ENCODE measurements at regions not wholly inside any gene's neighbourhood (a gene's known extent, or its start where the extent isn't known, plus 50 kb on each side); places are given as distances from the start of the nearest gene placed in this dataset.

DNA sequence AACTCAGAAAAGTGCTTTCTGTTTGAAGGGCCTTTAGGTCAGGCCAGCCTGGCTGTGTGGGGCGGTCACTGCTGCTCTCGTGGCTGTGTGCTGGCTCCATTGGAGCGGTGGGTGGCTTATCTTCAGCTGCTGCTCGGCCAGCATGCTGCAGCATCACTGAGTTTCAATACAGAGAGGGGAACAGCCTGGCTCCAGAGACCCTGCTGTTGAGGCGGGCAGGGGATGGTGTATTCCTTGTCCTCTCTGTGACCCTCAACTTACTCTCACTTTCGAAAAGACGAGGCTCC, 248.5 kb upstream of the ONECUT1 start:
- Histone ChIP-seq H3K36me3 (replicated peaks in 1 of 2; ENCODE audit: control insufficient read depth in 1 of 2, insufficient read depth in 2 of 2, low read length in 2 of 2) (no peaks in the 10 kb centered on the region), H3K4me2 (replicated peaks; ENCODE audit: extremely low read depth, low read length, poor library complexity, severe bottlenecking) (no peak overlapping the region), H3K9me3 (replicated peaks in 1 of 2; ENCODE audit: control insufficient read depth in 1 of 2, insufficient read depth in 1 of 2, low read length in 2 of 2) (peaks cover 0 to 6% of the 10 kb centered on the region in 2 donors), H3K27me3 (ENCODE audit: control insufficient read depth in 2 of 2, insufficient read depth in 2 of 2, low read length in 2 of 2) (no peaks in the 10 kb centered on the region), H3K4me3 (replicated peaks in 1 of 3; ENCODE audit: low read depth in 2 of 3, low read length in 3 of 3) (no peak overlapping the region), H4K20me1 (ENCODE audit: insufficient read depth, low read length) (no peaks in the 10 kb centered on the region), H3K4me1 (ENCODE audit: control insufficient read depth in 1 of 2, insufficient read depth in 2 of 2, low read length in 2 of 2) (no peaks in the 10 kb centered on the region), H2AFZ (ENCODE audit: insufficient read depth, low read depth, low read length, poor library complexity, severe bottlenecking) (no peak overlapping the region), H3K79me2 (ENCODE audit: insufficient read depth, low read length) (no peaks in the 10 kb centered on the region), H3K27ac (ENCODE audit: low read depth in 1 of 2, low read length in 2 of 2) (no peak overlapping the region), H3K9ac (ENCODE audit: insufficient read depth, low read length, poor library complexity, severe bottlenecking) (no peak overlapping the region)
- H3K4me1 Mint-ChIP-seq, result no peaks in the 10 kb centered on the region
- H3K9me3 Mint-ChIP-seq, result peaks cover 0 to 10% (median 3%) of the 10 kb centered on the region in 7 donors
- H3K4me3 Mint-ChIP-seq, result no peak overlapping the region
- no peak for DNase-seq
- intact Hi-C loops (cut with micrococcal nuclease), result no loop called here
- TF ChIP-seq, protein P1, sequence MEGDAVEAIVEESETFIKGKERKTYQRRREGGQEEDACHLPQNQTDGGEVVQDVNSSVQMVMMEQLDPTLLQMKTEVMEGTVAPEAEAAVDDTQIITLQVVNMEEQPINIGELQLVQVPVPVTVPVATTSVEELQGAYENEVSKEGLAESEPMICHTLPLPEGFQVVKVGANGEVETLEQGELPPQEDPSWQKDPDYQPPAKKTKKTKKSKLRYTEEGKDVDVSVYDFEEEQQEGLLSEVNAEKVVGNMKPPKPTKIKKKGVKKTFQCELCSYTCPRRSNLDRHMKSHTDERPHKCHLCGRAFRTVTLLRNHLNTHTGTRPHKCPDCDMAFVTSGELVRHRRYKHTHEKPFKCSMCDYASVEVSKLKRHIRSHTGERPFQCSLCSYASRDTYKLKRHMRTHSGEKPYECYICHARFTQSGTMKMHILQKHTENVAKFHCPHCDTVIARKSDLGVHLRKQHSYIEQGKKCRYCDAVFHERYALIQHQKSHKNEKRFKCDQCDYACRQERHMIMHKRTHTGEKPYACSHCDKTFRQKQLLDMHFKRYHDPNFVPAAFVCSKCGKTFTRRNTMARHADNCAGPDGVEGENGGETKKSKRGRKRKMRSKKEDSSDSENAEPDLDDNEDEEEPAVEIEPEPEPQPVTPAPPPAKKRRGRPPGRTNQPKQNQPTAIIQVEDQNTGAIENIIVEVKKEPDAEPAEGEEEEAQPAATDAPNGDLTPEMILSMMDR (IDR thresholded peaks at IDR 0.05), result no peak
- no peaks in the 10 kb centered on the region for H3K36me3 Mint-ChIP-seq
- H3K27me3 Mint-ChIP-seq (ENCODE audit: low read depth in 3 of 3), result peaks cover 0 to 3% (median 0%) of the 10 kb centered on the region in 3 donors
- 66% methylated on average over 4 of the region's 7 CpGs for WGBS (ENCODE audit: insufficient coverage)
- H3K27ac Mint-ChIP-seq, result peak overlapping the region in 1 of 7 donors; percentile 41

GRCh38 chr15:53037904-53038654, 247.9 kb upstream of the ONECUT1 start:
- Histone ChIP-seq H3K27ac (ENCODE audit: low read depth in 1 of 2, low read length in 2 of 2) (no peak overlapping the region), H3K4me3 (replicated peaks in 1 of 3; ENCODE audit: low read depth in 2 of 3, low read length in 3 of 3) (no peak overlapping the region), H3K9ac (ENCODE audit: insufficient read depth, low read length, poor library complexity, severe bottlenecking) (no peak overlapping the region), H3K27me3 (ENCODE audit: control insufficient read depth in 2 of 2, insufficient read depth in 2 of 2, low read length in 2 of 2) (no peaks in the 10 kb centered on the region), H3K9me3 (replicated peaks in 1 of 2; ENCODE audit: control insufficient read depth in 1 of 2, insufficient read depth in 1 of 2, low read length in 2 of 2) (peaks cover 0 to 6% of the 10 kb centered on the region in 2 donors), H2AFZ (ENCODE audit: insufficient read depth, low read depth, low read length, poor library complexity, severe bottlenecking) (no peak overlapping the region), H4K20me1 (ENCODE audit: insufficient read depth, low read length) (no peaks in the 10 kb centered on the region), H3K4me1 (ENCODE audit: control insufficient read depth in 1 of 2, insufficient read depth in 2 of 2, low read length in 2 of 2) (no peaks in the 10 kb centered on the region), H3K79me2 (ENCODE audit: insufficient read depth, low read length) (no peaks in the 10 kb centered on the region), H3K4me2 (replicated peaks; ENCODE audit: extremely low read depth, low read length, poor library complexity, severe bottlenecking) (no peak overlapping the region), H3K36me3 (replicated peaks in 1 of 2; ENCODE audit: control insufficient read depth in 1 of 2, insufficient read depth in 2 of 2, low read length in 2 of 2) (no peaks in the 10 kb centered on the region)
- Mint-ChIP-seq H3K4me3 (no peak overlapping the region), H3K36me3 (no peaks in the 10 kb centered on the region), H3K27me3 (ENCODE audit: low read depth in 3 of 3) (peaks cover 0 to 3% (median 0%) of the 10 kb centered on the region in 3 donors), H3K27ac (no peak overlapping the region), H3K4me1 (no peaks in the 10 kb centered on the region), H3K9me3 (peaks cover 0 to 10% (median 3%) of the 10 kb centered on the region in 7 donors)
- WGBS (ENCODE audit: insufficient coverage), result 78% methylated on average over 2 of the region's 14 CpGs
- intact Hi-C loops (cut with micrococcal nuclease), result no loop called here
- TF ChIP-seq, protein P1 (IDR thresholded peaks at IDR 0.05), result no peak
- DNase-seq, result no peak

Measured in CD14-positive monocyte (primary cell).